GM23248 (cell line): ENCODE measurements at regions not wholly inside any gene's neighbourhood (a gene's known extent, or its start where the extent isn't known, plus 50 kb on each side); places are given as distances from the start of the nearest gene placed in this dataset.

Experiments
- DNase-seq: peaks from one replicate; pipeline ENCODE4 v3.0.0-alpha.2; 2015
- H2AFZ ChIP-seq: fragments of 200-600 bp; sonication (generic); 2 replicates; pipeline ENCODE4 v1.6.1; 2016; ENCODE audit warnings: antibody characterized with exemption
- H3F3A ChIP-seq: fragments of 200-600 bp; sonication (generic); 2 replicates; pipeline ENCODE4 v1.6.1; 2016; ENCODE audit warnings: mild to moderate bottlenecking, antibody characterized with exemption, mixed run types; ENCODE audit not compliant: insufficient read depth
- H3K27ac ChIP-seq: fragments of 200-600 bp; sonication (generic); 2 replicates; pipeline ENCODE4 v1.5.1; 2016; ENCODE audit warnings: mild to moderate bottlenecking
- H3K27me3 ChIP-seq: fragments of 200-600 bp; sonication (generic); replicated peaks from 2 replicates; pipeline ENCODE4 v1.6.1; 2016; ENCODE audit warnings: mild to moderate bottlenecking; ENCODE audit not compliant: insufficient read depth
- H3K36me3 ChIP-seq: fragments of 200-600 bp; sonication (generic); 2 replicates; pipeline ENCODE4 v1.6.1; 2016; ENCODE audit warnings: low read depth, mild to moderate bottlenecking
- H3K4me1 ChIP-seq: fragments of 200-600 bp; sonication (generic); 2 replicates; pipeline ENCODE4 v1.6.1; 2016; ENCODE audit warnings: mild to moderate bottlenecking; ENCODE audit not compliant: insufficient read depth
- H3K4me2 ChIP-seq: fragments of 200-600 bp; sonication (generic); one replicate; pipeline ENCODE4 v1.6.1; 2016; ENCODE audit warnings: mild to moderate bottlenecking; ENCODE audit not compliant: unreplicated experiment
- H3K4me3 ChIP-seq: fragments of 200-600 bp; sonication (generic); 2 replicates; pipeline ENCODE4 v1.5.1; 2016; ENCODE audit warnings: mild to moderate bottlenecking
- H3K79me2 ChIP-seq: fragments of 200-600 bp; sonication (generic); 2 replicates; pipeline ENCODE4 v1.6.1; 2016; ENCODE audit warnings: mild to moderate bottlenecking; ENCODE audit not compliant: insufficient read depth
- H3K9ac ChIP-seq: fragments of 200-600 bp; sonication (generic); 2 replicates; pipeline ENCODE4 v1.6.1; 2016; ENCODE audit warnings: mild to moderate bottlenecking
- H3K9me2 ChIP-seq: fragments of 200-600 bp; sonication (generic); 2 replicates; pipeline ENCODE4 v1.6.1; 2016; ENCODE audit warnings: mixed run types, mild to moderate bottlenecking, moderate library complexity; ENCODE audit not compliant: insufficient read depth
- H3K9me3 ChIP-seq: fragments of 200-600 bp; sonication (generic); one replicate; pipeline ENCODE4 v1.6.1; 2017; ENCODE audit warnings: low read depth
- H4K20me1 ChIP-seq: fragments of 200-600 bp; sonication (generic); 2 replicates; pipeline ENCODE4 v1.6.0; 2016; ENCODE audit not compliant: insufficient read depth
- EZH2 ChIP-seq: fragments of 200-600 bp; sonication (generic); IDR thresholded peaks from 2 replicates; pipeline ENCODE4 v1.6.1; 2018; ENCODE audit warnings: antibody characterized with exemption, mild to moderate bottlenecking; ENCODE audit not compliant: insufficient read depth, poor library complexity, severe bottlenecking
- EZH2phosphoT487 ChIP-seq: fragments of 200-600 bp; sonication (generic); IDR thresholded peaks from 2 replicates; pipeline ENCODE4 v1.6.1; 2018; ENCODE audit warnings: antibody characterized with exemption, moderate library complexity, mild to moderate bottlenecking, low read depth; ENCODE audit not compliant: insufficient read depth
- WGBS, 2 experiments: methylation state at CpG; one replicate each; pipeline ENCODE4 v1.1.6; 2015 to 2017; ENCODE audit warnings: low lambda C conversion rate in 2 of 2, low coverage in 1 of 2; ENCODE audit errors: missing lambda C conversion rate in 2 of 2; 5-methylcytosine and 5-hydroxymethylcytosine counted together
- in situ Hi-C: fragments of 300-500 bp; cut with MboI; formaldehyde crosslinking; loops from 2 replicates; pipeline ENCODE4 v1.15.0; 2020

- no peak overlapping the region for H3K4me3 ChIP-seq
- H3K27ac ChIP-seq, result peak overlapping the region; percentile 89
- peak overlapping the region; percentile 26; the same call in 1 of the 2 replicates for H2AFZ ChIP-seq
- peak overlapping the region; percentile 17; the same call in 1 of the 2 replicates for H3K9ac ChIP-seq
- no peaks in the 10 kb centered on the region for H4K20me1 ChIP-seq
- no peaks in the 10 kb centered on the region for H3K79me2 ChIP-seq
- no peaks in the 10 kb centered on the region for H3K36me3 ChIP-seq
- H3K4me1 ChIP-seq, result peaks cover 25% of the 10 kb centered on the region
- in situ Hi-C loops, result no loop called here
- DNase-seq, result no peak
- peak overlapping the region; percentile 45 for H3K4me2 ChIP-seq
- H3F3A ChIP-seq, result peaks cover 34% of the 10 kb centered on the region
- H3K9me3 ChIP-seq, result no peaks in the 10 kb centered on the region
- no peaks in the 10 kb centered on the region for H3K27me3 ChIP-seq
- TF ChIP-seq EZH2 (no peak), EZH2phosphoT487 (no peak)
- WGBS, 2 experiments, result 70 to 81% methylated on average over 5 of the region's 5 CpGs
- H3K9me2 ChIP-seq, result no peaks in the 10 kb centered on the region
These were observed 145.4 kb upstream of the CPEB2 start for GRCh38 chr4:14856934-14857235.

- Histone ChIP-seq H3K27me3 (no peaks in the 10 kb centered on the region; the same call in 1 of the 2 replicates), H2AFZ (0 out of 2 replicates have a peak overlapping the region, but pooled peaks have one; percentile 26), H3K9me2 (no peaks in the 10 kb centered on the region), H3K9ac (no peak overlapping the region), H3F3A (peaks cover 34% of the 10 kb centered on the region), H3K9me3 (no peaks in the 10 kb centered on the region), H3K79me2 (no peaks in the 10 kb centered on the region), H3K27ac (no peak overlapping the region), H3K4me1 (peaks cover 25% of the 10 kb centered on the region), H4K20me1 (no peaks in the 10 kb centered on the region), H3K36me3 (no peaks in the 10 kb centered on the region), H3K4me2 (no peak overlapping the region), H3K4me3 (no peak overlapping the region)
- 67 to 69% methylated on average over 3 of the region's 3 CpGs for WGBS, 2 experiments
- in situ Hi-C loops, result no loop called here
- no peak for DNase-seq
- TF ChIP-seq EZH2, result no peak
- TF ChIP-seq EZH2phosphoT487, result no peak
These were observed 144.8 kb upstream of the CPEB2 start for GRCh38 chr4:14857475-14857874.

- peaks cover 31% of the 10 kb centered on the region for H3F3A ChIP-seq
- no peak overlapping the region for H3K4me2 ChIP-seq
- H3K9me3 ChIP-seq, result no peaks in the 10 kb centered on the region
- H4K20me1 ChIP-seq, result no peaks in the 10 kb centered on the region
- in situ Hi-C loops, result no loop called here
- TF ChIP-seq EZH2phosphoT487 (no peak), EZH2 (no peak)
- H3K4me3 ChIP-seq, result no peak overlapping the region
- WGBS, 2 experiments, result 96% methylated on average over 3 of the region's 3 CpGs
- H2AFZ ChIP-seq, result no peak overlapping the region
- H3K79me2 ChIP-seq, result no peaks in the 10 kb centered on the region
- peaks cover 25% of the 10 kb centered on the region for H3K4me1 ChIP-seq
- H3K27me3 ChIP-seq, result no peaks in the 10 kb centered on the region; the same call in 1 of the 2 replicates
- no peaks in the 10 kb centered on the region for H3K36me3 ChIP-seq
- no peak for DNase-seq
- no peak overlapping the region for H3K27ac ChIP-seq
- no peak overlapping the region for H3K9ac ChIP-seq
- no peaks in the 10 kb centered on the region for H3K9me2 ChIP-seq
These were observed 144.3 kb upstream of the CPEB2 start for GRCh38 chr4:14857981-14858380.

GRCh38 chr4:14862891-14863290 is 139.4 kb upstream of the CPEB2 start:
- no peaks in the 10 kb centered on the region; the same call in 1 of the 2 replicates for H3K27me3 ChIP-seq
- no peaks in the 10 kb centered on the region for H3F3A ChIP-seq
- TF ChIP-seq EZH2 (no peak), EZH2phosphoT487 (no peak)
- H4K20me1 ChIP-seq, result no peaks in the 10 kb centered on the region
- no peaks in the 10 kb centered on the region for H3K36me3 ChIP-seq
- no peaks in the 10 kb centered on the region for H3K9me3 ChIP-seq
- H3K4me3 ChIP-seq, result peak overlapping the region; percentile 33; the same call in 1 of the 2 replicates
- 19 to 39% methylated on average over 25 to 33 of the region's 33 CpGs for WGBS, 2 experiments
- no peaks in the 10 kb centered on the region for H3K9me2 ChIP-seq
- no peak overlapping the region for H3K9ac ChIP-seq
- H3K4me1 ChIP-seq, result no peaks in the 10 kb centered on the region; the same call in 1 of the 2 replicates
- in situ Hi-C loops, result no loop called here
- H3K79me2 ChIP-seq, result no peaks in the 10 kb centered on the region
- peak; percentile 20 for DNase-seq
- H2AFZ ChIP-seq, result peak overlapping the region; percentile 33
- peak overlapping the region; percentile 32 for H3K4me2 ChIP-seq
- no peak overlapping the region for H3K27ac ChIP-seq
